Endothelial cell of umbilical vein (primary cell): ENCODE measurements at regions not wholly inside any gene's neighbourhood (a gene's known extent, or its start where the extent isn't known, plus 50 kb on each side); places are given as distances from the start of the nearest gene placed in this dataset.

Experiments used
- BruUV-seq: library from RNA; stranded (reverse); fragments of 400-500 nt; replicated peaks from 2 replicates; lab custom pipeline; 2021; lab: Mats Ljungman, UMichigan
- CTCF ChIA-PET: fragments of 300-600, 350-600 bp; sonication (Branson Sonifier 250); formaldehyde crosslinking; loops from one replicate; lab custom pipeline; 2021; ENCODE audit warnings: antibody characterized with exemption, inconsistent platforms; lab: Charles Lee
- POLR2A ChIA-PET: fragments of 300-600, 350-600 bp; sonication (Branson Sonifier 250); formaldehyde crosslinking; loops from one replicate; lab custom pipeline; 2021; ENCODE audit warnings: antibody characterized with exemption, inconsistent platforms; lab: Charles Lee
- DNase-seq: peaks from one replicate; pipeline ENCODE4 v3.0.0-alpha.2; 2011; ENCODE audit warnings: low read depth, low spot score
- FAIRE-seq: peaks from 2 replicates; lab custom pipeline; 2011; peaks lifted over from hg19 to GRCh38; lab: Jason Lieb, UNC
- H2AFZ ChIP-seq: 2 replicates; pipeline ENCODE4 v1.6.0; 2012; ENCODE audit warnings: low read depth, low read length, control low read depth, inconsistent platforms
- H3K27ac ChIP-seq: 2 replicates; pipeline ENCODE4 v1.5.1; 2011; ENCODE audit warnings: low read depth, mild to moderate bottlenecking, control low read depth, low read length, moderate library complexity; ENCODE audit not compliant: insufficient read depth
- H3K27me3 ChIP-seq, 2 experiments: 2 replicates each; pipeline versions ENCODE4 v1.6.0 to v1.6.1; 2011; ENCODE audit warnings: low read length in 2 of 2, mixed read lengths in 1 of 2; ENCODE audit not compliant: control insufficient read depth in 2 of 2, insufficient read depth in 2 of 2
- H3K36me3 ChIP-seq, 2 experiments: 2 replicates in 1 of 2; 3 replicates in 1 of 2; pipeline ENCODE4 v1.5.1; 2011; ENCODE audit warnings: low read length in 2 of 2, mild to moderate bottlenecking in 1 of 2, moderate library complexity in 1 of 2; ENCODE audit not compliant: control insufficient read depth in 2 of 2, insufficient read depth in 2 of 2; ENCODE audit errors: extremely low read depth in 1 of 2
- H3K4me1 ChIP-seq: 3 replicates; pipeline ENCODE4 v1.5.1; 2011; ENCODE audit warnings: mild to moderate bottlenecking, low read length; ENCODE audit not compliant: control insufficient read depth, insufficient read depth; ENCODE audit errors: extremely low read depth
- H3K4me2 ChIP-seq: 2 replicates; pipeline ENCODE4 v1.6.1; 2011; ENCODE audit warnings: low read length, control low read depth, mixed read lengths; ENCODE audit not compliant: insufficient read depth
- H3K4me3 ChIP-seq, 3 experiments: fragments of 200-600 bp in 1 of 3; sonication (generic), shearing (Covaris generic) in 1 of 3; replicated peaks in 1 of 3; 2 replicates each; pipeline ENCODE4 v1.5.1; 2011 to 2016; ENCODE audit warnings: control low read depth in 3 of 3, low read length in 3 of 3, mild to moderate bottlenecking in 2 of 3, inconsistent platforms in 1 of 3, low read depth in 1 of 3, moderate library complexity in 1 of 3; ENCODE audit not compliant: insufficient read depth in 1 of 3
- H3K79me2 ChIP-seq: 2 replicates; pipeline ENCODE4 v1.6.0; 2012; ENCODE audit warnings: low read length, inconsistent platforms; ENCODE audit not compliant: control insufficient read depth, insufficient read depth
- H3K9ac ChIP-seq: replicated peaks from 2 replicates; pipeline ENCODE3; 2011; ENCODE audit warnings: low read length, control low read depth; ENCODE audit not compliant: insufficient read depth; ENCODE audit errors: extremely low read depth
- H3K9me1 ChIP-seq: replicated peaks from 3 replicates; pipeline ENCODE4 v1.6.0; 2011; ENCODE audit warnings: mild to moderate bottlenecking, low read length; ENCODE audit not compliant: control insufficient read depth, insufficient read depth; ENCODE audit errors: extremely low read depth
- H3K9me3 ChIP-seq: replicated peaks from 2 replicates; pipeline ENCODE4 v1.5.1; 2012; ENCODE audit warnings: low read length, inconsistent platforms; ENCODE audit not compliant: control insufficient read depth, insufficient read depth
- H4K20me1 ChIP-seq: replicated peaks from 2 replicates; pipeline ENCODE3; 2011; ENCODE audit warnings: mild to moderate bottlenecking, low read length; ENCODE audit not compliant: control insufficient read depth, insufficient read depth; ENCODE audit errors: extremely low read depth
- CTCF ChIP-seq, 2 donors: IDR thresholded peaks; 1 replicate in 1 of 2; 2 replicates in 1 of 2; pipeline ENCODE4 v1.5.1; 2011; ENCODE audit warnings: low read length in 2 of 2, mild to moderate bottlenecking in 2 of 2, moderate library complexity in 2 of 2, control low read depth in 1 of 2, inconsistent platforms in 1 of 2, low read depth in 1 of 2; ENCODE audit not compliant: insufficient read depth in 1 of 2; ENCODE audit errors: extremely low read depth in 1 of 2
- EZH2 ChIP-seq: IDR thresholded peaks from 2 replicates; pipeline ENCODE4 v1.6.1; 2012; ENCODE audit warnings: borderline replicate concordance, low read depth, mild to moderate bottlenecking, moderate library complexity, low read length, inconsistent platforms; ENCODE audit not compliant: severe bottlenecking
- FOS ChIP-seq: IDR thresholded peaks from 2 replicates; pipeline ENCODE4 v1.6.1; 2011; ENCODE audit warnings: mild to moderate bottlenecking, low read length, moderate library complexity, borderline replicate concordance; ENCODE audit not compliant: insufficient read depth
- GATA2 ChIP-seq: IDR thresholded peaks from 2 replicates; pipeline ENCODE4 v1.7.0; 2011; ENCODE audit warnings: low read depth, mild to moderate bottlenecking, moderate library complexity, mixed read lengths, low read length; ENCODE audit not compliant: insufficient read length, insufficient read depth
- JUN ChIP-seq: IDR thresholded peaks from 2 replicates; pipeline ENCODE4 v1.6.1; 2011; ENCODE audit warnings: borderline replicate concordance, low read depth; ENCODE audit not compliant: insufficient read length, insufficient read depth
- MAX ChIP-seq: IDR thresholded peaks from 2 replicates; pipeline ENCODE4 v1.6.1; 2011; ENCODE audit not compliant: insufficient read depth, insufficient read length
- MYC ChIP-seq: IDR thresholded peaks from one replicate; pipeline ENCODE4 v1.6.1; 2011; ENCODE audit warnings: mild to moderate bottlenecking, low read depth, low read length
- POLR2A ChIP-seq: IDR thresholded peaks from 2 replicates; pipeline ENCODE4 v1.6.1; 2012; ENCODE audit warnings: low read depth, mild to moderate bottlenecking, control low read depth, low read length
- POLR2AphosphoS5 ChIP-seq: IDR thresholded peaks from 2 replicates; pipeline ENCODE4 v1.6.1; 2012; ENCODE audit warnings: low read depth, mild to moderate bottlenecking, control low read depth, low read length, moderate library complexity; ENCODE audit not compliant: insufficient read depth
- dilution Hi-C: fragments of 300-500 bp; cut with MboI; formaldehyde crosslinking; loops from one replicate; pipeline ENCODE4 v1.15.0; 2019; ENCODE audit warnings: low sequenced_read_pairs; ENCODE audit not compliant: extremely low pct_ligation_motif_present
- intact Hi-C: fragments of 100-400 bp; cut with micrococcal nuclease; formaldehyde crosslinking; loops from one replicate; pipeline ENCODE4 v1.10.0; 2022

GRCh38 chr18:64699081-64699480 is 550.2 kb upstream of the LINC00305 start:
- Histone ChIP-seq H3K27ac (no peak overlapping the region), H3K4me3 (no peak overlapping the region), H3K27me3 (no peaks in the 10 kb centered on the region), H3K79me2 (no peaks in the 10 kb centered on the region), H3K36me3 (no peaks in the 10 kb centered on the region), H2AFZ (no peak overlapping the region), H3K9me3 (no peaks in the 10 kb centered on the region), H3K4me1 (no peaks in the 10 kb centered on the region), H3K4me2 (no peak overlapping the region), H3K9me1 (no peaks in the 10 kb centered on the region), H4K20me1 (no peaks in the 10 kb centered on the region), H3K9ac (no peak overlapping the region)
- DNase-seq: no peak
- no TSS peak for BruUV-seq
- TF ChIP-seq POLR2A: no peak
- TF ChIP-seq MAX: no peak
- no peak for TF ChIP-seq CTCF (IDR thresholded peaks at IDR 0.05; ENCODE audit: extremely low read depth in 1 of 2, insufficient read depth in 1 of 2, low read depth in 1 of 2, low read length in 2 of 2)
- TF ChIP-seq FOS: no peak
- no peak for TF ChIP-seq GATA2
- TF ChIP-seq POLR2AphosphoS5: no peak
- TF ChIP-seq MYC: no peak
- no peak for TF ChIP-seq JUN
- TF ChIP-seq EZH2: no peak
- POLR2A ChIA-PET: no interaction called here
- CTCF ChIA-PET: no interaction called here
- intact Hi-C loops (no loop called here), dilution Hi-C loops (no loop called here)
- no peak for FAIRE-seq
